Endothelial cell of umbilical vein (primary cell): ENCODE measurements at regions not wholly inside any gene's neighbourhood (a gene's known extent, or its start where the extent isn't known, plus 50 kb on each side); places are given as distances from the start of the nearest gene placed in this dataset.

ENCODE experiments used
- EZH2 ChIP-seq: IDR thresholded peaks from 2 replicates; pipeline ENCODE4 v1.6.1; 2012; ENCODE audit warnings: borderline replicate concordance, low read depth, mild to moderate bottlenecking, moderate library complexity, low read length, inconsistent platforms; ENCODE audit not compliant: severe bottlenecking
- FOS ChIP-seq: IDR thresholded peaks from 2 replicates; pipeline ENCODE4 v1.6.1; 2011; ENCODE audit warnings: mild to moderate bottlenecking, low read length, moderate library complexity, borderline replicate concordance; ENCODE audit not compliant: insufficient read depth
- GATA2 ChIP-seq: IDR thresholded peaks from 2 replicates; pipeline ENCODE4 v1.7.0; 2011; ENCODE audit warnings: low read depth, mild to moderate bottlenecking, moderate library complexity, mixed read lengths, low read length; ENCODE audit not compliant: insufficient read length, insufficient read depth
- JUN ChIP-seq: IDR thresholded peaks from 2 replicates; pipeline ENCODE4 v1.6.1; 2011; ENCODE audit warnings: borderline replicate concordance, low read depth; ENCODE audit not compliant: insufficient read length, insufficient read depth
- POLR2A ChIP-seq: IDR thresholded peaks from 2 replicates; pipeline ENCODE4 v1.6.1; 2012; ENCODE audit warnings: low read depth, mild to moderate bottlenecking, control low read depth, low read length
- POLR2AphosphoS5 ChIP-seq: IDR thresholded peaks from 2 replicates; pipeline ENCODE4 v1.6.1; 2012; ENCODE audit warnings: low read depth, mild to moderate bottlenecking, control low read depth, low read length, moderate library complexity; ENCODE audit not compliant: insufficient read depth
- TF ChIP-seq, protein P1 (sequence below): IDR thresholded peaks from 2 replicates; pipeline ENCODE4 v1.6.1; 2011; ENCODE audit not compliant: insufficient read depth, insufficient read length
- TF ChIP-seq, protein P2 (sequence below), 2 donors: IDR thresholded peaks; 1 replicate in 1 of 2; 2 replicates in 1 of 2; pipeline ENCODE4 v1.5.1; 2011; ENCODE audit warnings: low read length in 2 of 2, mild to moderate bottlenecking in 2 of 2, moderate library complexity in 2 of 2, control low read depth in 1 of 2, inconsistent platforms in 1 of 2, low read depth in 1 of 2; ENCODE audit not compliant: insufficient read depth in 1 of 2; ENCODE audit errors: extremely low read depth in 1 of 2

DNA sequence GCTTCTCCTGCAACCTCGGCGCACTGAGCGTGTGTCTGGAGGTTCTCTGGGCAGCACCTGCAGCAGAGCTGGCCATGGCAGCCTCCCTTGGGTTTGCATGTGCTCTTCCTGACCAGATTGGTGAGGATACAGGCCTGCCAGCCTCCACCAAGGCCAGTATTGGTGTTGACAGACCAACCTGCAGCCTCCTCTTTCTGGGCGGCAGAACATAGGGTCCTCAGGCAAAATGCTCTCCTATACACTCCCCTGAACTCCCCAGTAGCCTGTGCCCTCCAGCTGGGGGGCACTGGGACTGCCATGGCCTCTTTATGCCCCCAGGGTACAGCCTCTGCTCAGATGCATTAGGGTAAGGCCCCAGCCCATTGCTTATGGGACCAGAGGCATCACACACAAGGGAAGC, 131.9 kb upstream of the SPRED2 start:
- no peak for TF ChIP-seq POLR2A
- TF ChIP-seq, protein P1, sequence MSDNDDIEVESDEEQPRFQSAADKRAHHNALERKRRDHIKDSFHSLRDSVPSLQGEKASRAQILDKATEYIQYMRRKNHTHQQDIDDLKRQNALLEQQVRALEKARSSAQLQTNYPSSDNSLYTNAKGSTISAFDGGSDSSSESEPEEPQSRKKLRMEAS: no peak
- TF ChIP-seq, protein P2, sequence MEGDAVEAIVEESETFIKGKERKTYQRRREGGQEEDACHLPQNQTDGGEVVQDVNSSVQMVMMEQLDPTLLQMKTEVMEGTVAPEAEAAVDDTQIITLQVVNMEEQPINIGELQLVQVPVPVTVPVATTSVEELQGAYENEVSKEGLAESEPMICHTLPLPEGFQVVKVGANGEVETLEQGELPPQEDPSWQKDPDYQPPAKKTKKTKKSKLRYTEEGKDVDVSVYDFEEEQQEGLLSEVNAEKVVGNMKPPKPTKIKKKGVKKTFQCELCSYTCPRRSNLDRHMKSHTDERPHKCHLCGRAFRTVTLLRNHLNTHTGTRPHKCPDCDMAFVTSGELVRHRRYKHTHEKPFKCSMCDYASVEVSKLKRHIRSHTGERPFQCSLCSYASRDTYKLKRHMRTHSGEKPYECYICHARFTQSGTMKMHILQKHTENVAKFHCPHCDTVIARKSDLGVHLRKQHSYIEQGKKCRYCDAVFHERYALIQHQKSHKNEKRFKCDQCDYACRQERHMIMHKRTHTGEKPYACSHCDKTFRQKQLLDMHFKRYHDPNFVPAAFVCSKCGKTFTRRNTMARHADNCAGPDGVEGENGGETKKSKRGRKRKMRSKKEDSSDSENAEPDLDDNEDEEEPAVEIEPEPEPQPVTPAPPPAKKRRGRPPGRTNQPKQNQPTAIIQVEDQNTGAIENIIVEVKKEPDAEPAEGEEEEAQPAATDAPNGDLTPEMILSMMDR (IDR thresholded peaks at IDR 0.05; ENCODE audit: extremely low read depth in 1 of 2, insufficient read depth in 1 of 2, low read depth in 1 of 2, low read length in 2 of 2): no peak
- TF ChIP-seq GATA2: no peak
- no peak for TF ChIP-seq EZH2
- TF ChIP-seq POLR2AphosphoS5: no peak
- TF ChIP-seq JUN: no peak
- no peak for TF ChIP-seq FOS
